NT2/D1 (cell line): ENCODE measurements at regions not wholly inside any gene's neighbourhood (a gene's known extent, or its start where the extent isn't known, plus 50 kb on each side); places are given as distances from the start of the nearest gene placed in this dataset.

Source experiments
- DNase-seq: peaks from one replicate; pipeline ENCODE4 v3.0.0-alpha.2; 2011; ENCODE audit warnings: low read depth, low spot score
- H3K27me3 ChIP-seq: 2 replicates; pipeline ENCODE4 v1.6.0; 2011; ENCODE audit warnings: mild to moderate bottlenecking; ENCODE audit not compliant: insufficient read length, insufficient read depth
- H3K36me3 ChIP-seq: 2 replicates; pipeline ENCODE4 v1.6.1; 2011; ENCODE audit warnings: mild to moderate bottlenecking, low read length, mixed read lengths; ENCODE audit not compliant: insufficient read depth, insufficient read length
- H3K4me1 ChIP-seq: 2 replicates; pipeline ENCODE4 v1.5.1; 2011; ENCODE audit not compliant: insufficient read depth, insufficient read length
- H3K4me3 ChIP-seq: 2 replicates; pipeline ENCODE4 v1.5.1; 2011; ENCODE audit warnings: low read depth; ENCODE audit not compliant: insufficient read length
- H3K9ac ChIP-seq: 2 replicates; pipeline ENCODE4 v1.6.0; 2011; ENCODE audit warnings: low read depth; ENCODE audit not compliant: insufficient read length
- H3K9me3 ChIP-seq: 2 replicates; pipeline ENCODE4 v1.5.1; 2011; ENCODE audit warnings: mild to moderate bottlenecking, low read length; ENCODE audit not compliant: insufficient read depth
- SUZ12 ChIP-seq: IDR thresholded peaks from 2 replicates; pipeline ENCODE4 v1.6.1; 2011; ENCODE audit not compliant: insufficient read length, insufficient read depth; ENCODE audit errors: extremely low read depth
- YY1 ChIP-seq: IDR thresholded peaks from 2 replicates; pipeline ENCODE4 v1.6.1; 2011; ENCODE audit not compliant: insufficient read length, insufficient read depth
- ZNF274 ChIP-seq: IDR thresholded peaks from 2 replicates; pipeline ENCODE4 v1.6.1; 2011; ENCODE audit warnings: mild to moderate bottlenecking, low read depth, low read length

DNA sequence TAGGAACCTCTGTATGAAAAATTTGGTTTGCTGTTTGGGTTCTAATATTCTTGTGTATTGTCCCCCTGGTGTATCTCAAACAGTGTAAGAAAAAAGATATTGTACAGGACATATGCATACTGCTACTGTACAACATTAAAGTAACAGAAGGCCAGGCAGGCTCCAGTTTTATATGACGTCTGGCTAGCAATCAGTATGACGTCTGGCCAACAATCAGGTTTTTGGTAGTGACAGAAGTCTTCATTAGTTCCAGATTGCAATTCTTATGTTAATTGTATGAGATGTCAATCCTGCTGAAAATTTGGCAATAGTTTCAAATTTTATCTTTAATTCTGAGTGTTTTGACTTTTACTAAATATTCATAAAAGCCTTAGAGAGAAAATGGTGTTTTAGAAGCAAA lies 67.9 kb upstream of the KCND2 start:
- Histone ChIP-seq H3K36me3 (no peaks in the 10 kb centered on the region), H3K27me3 (no peaks in the 10 kb centered on the region), H3K4me1 (no peaks in the 10 kb centered on the region), H3K4me3 (no peak overlapping the region), H3K9me3 (no peaks in the 10 kb centered on the region), H3K9ac (no peak overlapping the region)
- DNase-seq: no peak
- no peak for TF ChIP-seq SUZ12
- TF ChIP-seq ZNF274: no peak
- no peak for TF ChIP-seq YY1

DNA sequence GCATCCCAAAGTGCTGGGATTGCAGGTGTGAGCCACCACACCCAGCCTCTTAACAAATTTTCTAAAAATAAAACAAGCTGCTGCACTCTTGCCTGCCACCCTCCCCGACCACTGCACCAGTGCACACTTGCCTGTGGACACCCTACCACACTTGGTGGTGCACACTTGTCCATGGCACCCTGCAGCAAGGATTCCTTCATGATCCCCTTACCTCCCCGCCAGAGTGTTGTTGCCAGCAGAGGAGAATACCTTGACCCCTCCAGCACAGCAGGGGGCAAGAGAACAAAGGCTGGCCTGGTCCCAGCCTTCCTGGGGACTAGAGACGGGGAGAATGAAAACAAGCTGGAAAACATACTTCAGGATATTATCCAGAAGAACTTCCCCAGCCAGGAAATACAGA lies 65.9 kb upstream of the KCND2 start:
- H3K9me3 ChIP-seq: no peaks in the 10 kb centered on the region
- TF ChIP-seq SUZ12: no peak
- no peak for TF ChIP-seq YY1
- no peak for TF ChIP-seq ZNF274
- H3K27me3 ChIP-seq: no peaks in the 10 kb centered on the region
- no peaks in the 10 kb centered on the region for H3K36me3 ChIP-seq
- no peak overlapping the region for H3K9ac ChIP-seq
- H3K4me3 ChIP-seq: no peak overlapping the region
- no peak for DNase-seq
- no peaks in the 10 kb centered on the region for H3K4me1 ChIP-seq

DNA sequence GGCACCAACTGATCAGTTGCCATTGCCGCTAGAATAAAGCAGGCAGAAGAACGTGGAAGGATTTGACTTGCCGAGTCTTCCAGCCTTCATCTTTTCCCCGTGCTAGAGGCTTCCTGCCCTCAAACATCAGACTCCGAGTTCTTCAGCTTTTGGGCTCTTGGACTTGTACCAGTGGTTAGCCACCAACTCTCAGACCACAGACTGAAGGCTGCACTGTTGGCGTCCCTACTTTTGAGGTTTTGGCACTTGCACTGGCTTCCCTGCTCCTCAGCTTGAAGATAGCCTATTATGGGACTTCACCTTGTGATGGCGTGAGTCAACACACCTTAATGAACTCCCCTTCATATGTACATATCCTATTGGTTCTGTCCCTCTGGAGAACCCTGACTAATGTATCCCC lies 57.3 kb upstream of the KCND2 start:
- no peak for TF ChIP-seq YY1
- no peak for TF ChIP-seq ZNF274
- TF ChIP-seq SUZ12: no peak
- Histone ChIP-seq H3K4me3 (no peak overlapping the region), H3K4me1 (no peaks in the 10 kb centered on the region), H3K27me3 (no peaks in the 10 kb centered on the region), H3K9ac (no peak overlapping the region), H3K36me3 (no peaks in the 10 kb centered on the region), H3K9me3 (no peaks in the 10 kb centered on the region)
- DNase-seq: no peak

DNA sequence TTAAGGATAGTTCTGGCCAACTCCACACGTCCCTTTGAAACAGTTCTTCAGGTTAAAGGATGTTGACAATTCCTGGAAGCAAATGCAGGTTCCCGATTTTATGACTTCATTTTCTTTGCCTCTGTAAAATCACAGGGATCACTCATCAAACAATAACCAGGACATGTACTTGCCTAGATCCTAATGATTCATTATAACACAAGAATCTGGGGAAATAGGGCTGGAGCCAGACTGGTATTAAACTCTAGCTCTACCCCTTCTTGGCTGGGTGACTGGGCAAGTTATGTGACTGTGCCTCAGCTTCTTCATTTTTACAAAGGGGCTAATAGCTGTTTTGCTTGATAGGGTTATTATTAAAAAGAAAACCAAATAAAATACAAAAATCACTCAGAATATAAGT lies 56.0 kb upstream of the KCND2 start:
- H3K9ac ChIP-seq: no peak overlapping the region
- no peaks in the 10 kb centered on the region for H3K9me3 ChIP-seq
- no peaks in the 10 kb centered on the region for H3K27me3 ChIP-seq
- DNase-seq: no peak
- TF ChIP-seq SUZ12 (no peak), YY1 (no peak), ZNF274 (no peak)
- no peaks in the 10 kb centered on the region for H3K4me1 ChIP-seq
- no peaks in the 10 kb centered on the region for H3K36me3 ChIP-seq
- no peak overlapping the region for H3K4me3 ChIP-seq

DNA sequence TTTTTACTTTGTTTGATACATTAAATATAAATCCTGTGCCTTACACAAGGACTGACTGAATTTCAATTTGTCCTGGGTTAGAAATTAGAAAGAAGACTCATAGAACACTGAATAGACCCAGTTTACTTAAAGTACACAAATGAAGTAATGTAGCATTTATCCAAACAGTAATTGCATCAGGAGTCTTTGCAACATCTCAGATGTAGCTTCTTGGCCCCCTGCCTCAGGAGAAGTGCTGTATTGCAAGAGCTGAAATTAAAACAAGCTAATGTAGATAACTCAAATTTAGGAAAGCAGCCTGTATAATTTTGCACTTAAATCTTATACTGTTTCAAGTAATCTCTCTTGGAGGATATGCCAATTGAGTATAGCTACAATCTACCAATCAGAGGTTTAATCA lies 54.3 kb upstream of the KCND2 start:
- Histone ChIP-seq H3K4me1 (no peaks in the 10 kb centered on the region), H3K4me3 (no peak overlapping the region), H3K27me3 (no peaks in the 10 kb centered on the region), H3K9me3 (no peaks in the 10 kb centered on the region), H3K9ac (no peak overlapping the region), H3K36me3 (no peaks in the 10 kb centered on the region)
- no peak for DNase-seq
- TF ChIP-seq ZNF274 (no peak), SUZ12 (no peak), YY1 (no peak)

DNA sequence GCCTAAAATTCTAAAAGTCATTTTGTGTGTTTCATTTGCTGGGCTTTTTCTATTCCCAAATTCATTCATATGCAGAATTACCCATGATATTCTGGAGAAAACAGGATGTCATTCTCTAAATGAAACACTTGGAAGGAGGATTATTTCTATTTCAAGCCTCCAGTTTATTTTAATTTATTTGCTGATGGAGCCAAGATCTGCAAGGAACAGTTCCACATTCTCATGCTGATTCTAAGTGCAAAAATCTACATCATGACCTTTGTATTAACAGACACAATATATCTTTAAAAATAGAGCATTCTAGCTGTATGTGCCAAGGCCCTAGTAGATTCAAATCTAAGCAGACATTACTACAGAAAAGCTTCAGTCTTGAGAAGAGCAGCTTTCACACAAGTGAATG lies 51.3 kb upstream of the KCND2 start:
- Histone ChIP-seq H3K36me3 (no peaks in the 10 kb centered on the region), H3K27me3 (no peaks in the 10 kb centered on the region), H3K4me3 (no peak overlapping the region), H3K9me3 (no peaks in the 10 kb centered on the region), H3K4me1 (no peaks in the 10 kb centered on the region), H3K9ac (no peak overlapping the region)
- no peak for DNase-seq
- no peak for TF ChIP-seq YY1
- no peak for TF ChIP-seq SUZ12
- TF ChIP-seq ZNF274: no peak
